A549 (cell line): ENCODE measurements at regions not wholly inside any gene's neighbourhood (a gene's known extent, or its start where the extent isn't known, plus 50 kb on each side); places are given as distances from the start of the nearest gene placed in this dataset.
A peak's percentile ranks its signal among the peaks of the same experiment; 100 is the strongest.

ENCODE experiments used
- ATAC-seq, 2 experiments: fragments of 200-7000 bp in 1 of 2; fragments of >200 bp in 1 of 2; cut with Nextera tagmentation in 1 of 2; cut with Tn5 transposase in 1 of 2; 3 replicates each; pipeline versions ENCODE4 v1.8.0 to v1.9.1; 2018 to 2020; ENCODE audit warnings: mild to moderate bottlenecking in 1 of 2, moderate library complexity in 1 of 2
- CTCF ChIA-PET: fragments of 300-600 bp; sonication (Branson Sonifier 250); formaldehyde crosslinking; extraction: SDS; loops from one replicate; lab custom pipeline; 2021; ENCODE audit warnings: antibody characterized with exemption, inconsistent platforms; lab: Yijun Ruan, JAX
- POLR2A ChIA-PET: fragments of 350-600 bp; formaldehyde crosslinking; extraction: SDS; loops from one replicate; lab custom pipeline; 2021; ENCODE audit warnings: antibody characterized with exemption, inconsistent platforms; lab: Yijun Ruan, JAX
- DNase-seq, 2 experiments: peaks; one replicate each; pipeline versions ENCODE4 v3.0.0 to v3.0.0-alpha.2; 2011 to 2016; ENCODE audit warnings: low read depth in 1 of 2, low spot score in 1 of 2
- FAIRE-seq: peaks from 2 replicates; lab custom pipeline; 2011; peaks lifted over from hg19 to GRCh38; lab: Jason Lieb, UNC
- H3K27ac ChIP-seq, 2 experiments: fragments of >200 bp; sonication (Bioruptor Twin); formaldehyde crosslinking; 3 replicates each; pipeline ENCODE4 v1.5.1; 2016 to 2017
- H3K4me1 ChIP-seq: fragments of >200 bp; sonication (Bioruptor Twin); formaldehyde crosslinking; 3 replicates; pipeline ENCODE4 v1.6.1; 2016
- H3K4me2 ChIP-seq: fragments of >200 bp; sonication (Bioruptor Twin); formaldehyde crosslinking; 3 replicates; pipeline ENCODE4 v1.6.1; 2016
- H3K4me3 ChIP-seq: fragments of >200 bp; sonication (Bioruptor Twin); formaldehyde crosslinking; 3 replicates; pipeline ENCODE4 v1.5.1; 2016
- H3K9me3 ChIP-seq: fragments of >200 bp; sonication (Bioruptor Twin); formaldehyde crosslinking; 3 replicates; pipeline ENCODE4 v1.6.1; 2016
- BCL3 ChIP-seq: fragments of >200 bp; sonication (Bioruptor Twin); formaldehyde crosslinking; IDR thresholded peaks from 3 replicates; pipeline ENCODE4 v1.6.1; 2016
- BHLHE40 ChIP-seq: IDR thresholded peaks from 2 replicates; pipeline ENCODE4 v1.6.1; 2012; ENCODE audit warnings: low read depth, low read length, inconsistent platforms
- CBX8 ChIP-seq: fragments of 200-600 bp; sonication (generic); IDR thresholded peaks from 2 replicates; pipeline ENCODE4 v1.6.1; 2016
- CEBPB ChIP-seq, 2 experiments: fragments of >200 bp in 1 of 2; sonication (Bioruptor Twin) in 1 of 2; formaldehyde crosslinking in 1 of 2; IDR thresholded peaks; 2 replicates each; pipeline ENCODE4 v1.6.1; 2012 to 2016
- ELK1 ChIP-seq: fragments of 150-350 bp; IDR thresholded peaks from 2 replicates; pipeline ENCODE4 v1.6.1; 2014; ENCODE audit warnings: low read depth, mild to moderate bottlenecking, low read length
- EP300 ChIP-seq, 2 experiments: fragments of >200 bp; sonication (Bioruptor Twin); formaldehyde crosslinking; IDR thresholded peaks; 2 replicates in 1 of 2; 3 replicates in 1 of 2; pipeline ENCODE4 v1.6.1; 2016 to 2017
- FOSL2 ChIP-seq, 2 experiments: fragments of 450-650 bp in 1 of 2; fragments of >200 bp in 1 of 2; sonication (Bioruptor Twin) in 1 of 2; formaldehyde crosslinking; IDR thresholded peaks; 2 replicates each; pipeline versions ENCODE4 v1.5.0 to v1.6.1; 2016 to 2020; ENCODE audit warnings: mild to moderate bottlenecking in 1 of 2, moderate library complexity in 1 of 2
- FOXS1 ChIP-seq: fragments of 250-450 bp; sonication (Bioruptor Pico); IDR thresholded peaks from 2 replicates; pipeline ENCODE4 v1.5.0; 2020; ENCODE audit warnings: mild to moderate bottlenecking, moderate library complexity
- GATA3 ChIP-seq: IDR thresholded peaks from 2 replicates; pipeline ENCODE4 v1.6.1; 2012; ENCODE audit warnings: borderline replicate concordance
- HDAC2 ChIP-seq: fragments of 200-600 bp; sonication (generic); IDR thresholded peaks from 2 replicates; pipeline ENCODE4 v1.6.1; 2016
- HMGXB4 ChIP-seq: fragments of 250-450 bp; sonication (Bioruptor Pico); IDR thresholded peaks from 2 replicates; pipeline ENCODE4 v1.5.0; 2021; ENCODE audit warnings: mild to moderate bottlenecking, moderate library complexity, borderline replicate concordance
- JUN ChIP-seq, 2 experiments: fragments of >200 bp; sonication (Bioruptor Twin); formaldehyde crosslinking; IDR thresholded peaks; 2 replicates in 1 of 2; 3 replicates in 1 of 2; pipeline ENCODE4 v1.6.1; 2016 to 2017
- MAFK ChIP-seq: fragments of 450-650 bp; IDR thresholded peaks from 2 replicates; pipeline ENCODE4 v1.6.1; 2014; ENCODE audit not compliant: partially characterized antibody
- NR3C1 ChIP-seq: fragments of >200 bp; sonication (Bioruptor Twin); formaldehyde crosslinking; IDR thresholded peaks from 3 replicates; pipeline ENCODE4 v1.6.1; 2017
- POLR2A ChIP-seq: IDR thresholded peaks from 2 replicates; pipeline ENCODE4 v1.6.1; 2012; ENCODE audit warnings: mild to moderate bottlenecking, low read length
- RARB ChIP-seq: fragments of 250-450 bp; sonication (Bioruptor Pico); IDR thresholded peaks from 2 replicates; pipeline ENCODE4 v1.8.0; 2021; ENCODE audit warnings: mild to moderate bottlenecking, moderate library complexity
- SMC3 ChIP-seq: fragments of >200 bp; sonication (Bioruptor Twin); formaldehyde crosslinking; IDR thresholded peaks from 3 replicates; pipeline ENCODE4 v1.6.1; 2018; ENCODE audit warnings: inconsistent platforms
- SREBF2 ChIP-seq: fragments of 450-650 bp; IDR thresholded peaks from 2 replicates; pipeline ENCODE4 v1.6.1; 2014; ENCODE audit warnings: mild to moderate bottlenecking, moderate library complexity
- TFCP2L1 ChIP-seq: fragments of 250-450 bp; sonication (Bioruptor Pico); IDR thresholded peaks from 2 replicates; pipeline ENCODE4 v1.5.0; 2021; ENCODE audit warnings: mild to moderate bottlenecking
- ZFP36 ChIP-seq: fragments of 450-650 bp; IDR thresholded peaks from 2 replicates; pipeline ENCODE4 v1.6.1; 2014; ENCODE audit warnings: borderline replicate concordance; ENCODE audit not compliant: partially characterized antibody
- ZNF302 ChIP-seq: fragments of 250-450 bp; sonication (Bioruptor Pico); IDR thresholded peaks from 2 replicates; pipeline ENCODE4 v1.9.0; 2021; ENCODE audit warnings: inconsistent platforms, mild to moderate bottlenecking, moderate library complexity
- WGBS: methylation state at CpG from one replicate; pipeline ENCODE4 v1.1.6; 2017; ENCODE audit errors: missing lambda C conversion rate; 5-methylcytosine and 5-hydroxymethylcytosine counted together

- WGBS: 0% methylated on average over 2 of the region's 2 CpGs
- Histone ChIP-seq H3K4me2 (no peak overlapping the region), H3K4me1 (no peaks in the 10 kb centered on the region), H3K9me3 (no peaks in the 10 kb centered on the region), H3K4me3 (no peak overlapping the region), H3K27ac (no peak overlapping the region)
- FAIRE-seq: no peak
- CTCF ChIA-PET: no interaction called here
- POLR2A ChIA-PET: no interaction called here
- no peak for DNase-seq
- TF ChIP-seq NR3C1 (no peak), GATA3 (no peak), EP300 (IDR thresholded peaks at IDR 0.05) (no peak), FOSL2 (IDR thresholded peaks at IDR 0.05) (no peak), FOSL2 (CRISPR knock-in tag; IDR thresholded peaks at IDR 0.05) (no peak), HDAC2 (no peak), SREBF2 (no peak), RARB (CRISPR knock-in tag) (no peak), CBX8 (no peak), ZFP36 (no peak), BCL3 (no peak)
- no peak for ATAC-seq
These were observed 542.2 kb downstream of the CDH11 start for GRCh38 chr16:64579712-64580111.

- ATAC-seq (no peak), DNase-seq (no peak), FAIRE-seq (no peak)
- 2% methylated on average over 2 of the region's 2 CpGs for WGBS
- CTCF ChIA-PET: no interaction called here
- Histone ChIP-seq H3K4me1 (no peaks in the 10 kb centered on the region), H3K27ac (no peak overlapping the region), H3K4me3 (no peak overlapping the region), H3K4me2 (no peak overlapping the region), H3K9me3 (no peaks in the 10 kb centered on the region)
- POLR2A ChIA-PET: no interaction called here
- peak; percentile 79 for TF ChIP-seq MAFK
- no peak for TF ChIP-seq CBX8
- no peak for TF ChIP-seq CEBPB (IDR thresholded peaks at IDR 0.05)
- no peak for TF ChIP-seq SMC3
- no peak for TF ChIP-seq POLR2A
- TF ChIP-seq ZNF302 (CRISPR knock-in tag): no peak
These were observed 576.1 kb downstream of the CDH11 start for GRCh38 chr16:64545768-64546167.

GRCh38 chr16:64544859-64545258 lies 577.0 kb downstream of the CDH11 start:
- ChIA-PET CTCF (no interaction called here), POLR2A (no interaction called here)
- no peak for FAIRE-seq
- H3K4me1 ChIP-seq: no peaks in the 10 kb centered on the region
- H3K9me3 ChIP-seq: no peaks in the 10 kb centered on the region
- DNase-seq: no peak
- 6% methylated on average over 1 of the region's 1 CpG for WGBS
- TF ChIP-seq CEBPB (IDR thresholded peaks at IDR 0.05) (no peak), BHLHE40 (no peak), HMGXB4 (CRISPR knock-in tag) (no peak), JUN (IDR thresholded peaks at IDR 0.05) (no peak)
- H3K4me2 ChIP-seq: no peak overlapping the region
- H3K4me3 ChIP-seq: no peak overlapping the region
- no peak overlapping the region for H3K27ac ChIP-seq
- ATAC-seq: no peak

- no peak overlapping the region for H3K4me2 ChIP-seq
- no peak for FAIRE-seq
- CTCF ChIA-PET: no interaction called here
- WGBS: 9% methylated on average over 4 of the region's 4 CpGs
- POLR2A ChIA-PET: no interaction called here
- no peak overlapping the region for H3K27ac ChIP-seq
- no peak overlapping the region for H3K4me3 ChIP-seq
- H3K4me1 ChIP-seq: no peaks in the 10 kb centered on the region
- no peak for ATAC-seq
- H3K9me3 ChIP-seq: no peaks in the 10 kb centered on the region
- TF ChIP-seq FOXS1 (CRISPR knock-in tag) (no peak), ELK1 (no peak), HDAC2 (no peak), TFCP2L1 (CRISPR knock-in tag) (no peak)
- no peak for DNase-seq
These were observed 578.4 kb downstream of the CDH11 start for GRCh38 chr16:64543441-64543840.
